ENCODE measurements at regions not wholly inside any gene's neighbourhood (a gene's known extent, or its start where the extent isn't known, plus 50 kb on each side); places are given as distances from the start of the nearest gene placed in this dataset.

- H3K4me1 ChIP-seq (ENCODE audit: control insufficient read depth in 4 of 4, insufficient read depth in 4 of 4, low read length in 3 of 4) = no peaks in the 10 kb centered on the region
- DNase-seq (ENCODE audit: low spot score) = no peak
- WGBS = 94% methylated on average over 1 of the region's 1 CpG
- H3K36me3 ChIP-seq (ENCODE audit: control insufficient read depth in 4 of 4, insufficient read depth in 3 of 4, low read depth in 1 of 4, low read length in 3 of 4) = no peaks in the 10 kb centered on the region
- H3K4me3 ChIP-seq (ENCODE audit: low read depth in 1 of 3, low read length in 3 of 3) = no peak overlapping the region
- TF ChIP-seq FOXA2 (IDR thresholded peaks at IDR 0.05) = no peak
- no peak for TF ChIP-seq REST (IDR thresholded peaks at IDR 0.05)
- TF ChIP-seq GABPA (IDR thresholded peaks at IDR 0.05 in 1 of 2, conservative IDR thresholded peaks at IDR 0.05 in 1 of 2) = no peak
- no peak for TF ChIP-seq YY1 (IDR thresholded peaks at IDR 0.05)
- TF ChIP-seq FOXA1 (IDR thresholded peaks at IDR 0.05) = no peak
- TF ChIP-seq EGR1 (IDR thresholded peaks at IDR 0.05; ENCODE audit: low read depth in 2 of 2) = no peak
- no peak for TF ChIP-seq RXRA (IDR thresholded peaks at IDR 0.05)
- no peak for TF ChIP-seq TAF1 (conservative IDR thresholded peaks at IDR 0.05)
- TF ChIP-seq RAD21 (IDR thresholded peaks at IDR 0.05) = no peak
- TF ChIP-seq NR2F2 (IDR thresholded peaks at IDR 0.05) = no peak
- TF ChIP-seq ZBTB33 (IDR thresholded peaks at IDR 0.05) = no peak
- no peak for TF ChIP-seq CTCF (IDR thresholded peaks at IDR 0.05; ENCODE audit: low read depth, low read length, missing input control)
- TF ChIP-seq ATF3 (IDR thresholded peaks at IDR 0.05) = no peak
- no peak for TF ChIP-seq SP1 (IDR thresholded peaks at IDR 0.05)
- no peak for TF ChIP-seq JUND (IDR thresholded peaks at IDR 0.05)
- no peak for TF ChIP-seq HNF4A (conservative IDR thresholded peaks at IDR 0.05)
- TF ChIP-seq HNF4G (IDR thresholded peaks at IDR 0.05) = no peak
- TF ChIP-seq MAX (IDR thresholded peaks at IDR 0.05) = no peak
- no peak overlapping the region for H3K27ac ChIP-seq (ENCODE audit: low read depth in 1 of 2, low read length in 2 of 2)
- no peak overlapping the region for H3K9ac ChIP-seq (ENCODE audit: low read depth in 1 of 2, low read length in 2 of 2)
- H3K27me3 ChIP-seq (ENCODE audit: control insufficient read depth in 4 of 4, insufficient read depth in 4 of 4, low read length in 3 of 4) = no peaks in the 10 kb centered on the region
- no peaks in the 10 kb centered on the region for H3K9me3 ChIP-seq (ENCODE audit: control insufficient read depth in 4 of 4, low read length in 3 of 4)
Measured at GRCh38 chr18:73121207-73121606, 253.4 kb upstream of the NETO1 start.

All from liver (tissue), 8 donors.